GM12878 (cell line): ENCODE measurements at regions not wholly inside any gene's neighbourhood (a gene's known extent, or its start where the extent isn't known, plus 50 kb on each side); places are given as distances from the start of the nearest gene placed in this dataset.

ENCODE experiments used
- ATAC-seq: fragments of 200-7000 bp; cut with Tn5 transposase; 3 replicates; pipeline ENCODE4 v1.9.1; 2020; ENCODE audit warnings: mild to moderate bottlenecking, moderate library complexity
- BruUV-seq: library from RNA; stranded (reverse); fragments of 400-500 nt; replicated peaks from 2 replicates; lab custom pipeline; 2021; lab: Mats Ljungman, UMichigan
- CTCF ChIA-PET: fragments of 300-600 bp; sonication (Branson Sonifier 250); formaldehyde crosslinking; extraction: SDS; loops from one replicate; lab custom pipeline; 2021; ENCODE audit warnings: inconsistent platforms; lab: Yijun Ruan, JAX
- POLR2A ChIA-PET: fragments of 350-600 bp; formaldehyde crosslinking; extraction: SDS; loops from one replicate; lab custom pipeline; 2021; ENCODE audit warnings: inconsistent platforms; lab: Charles Lee
- RAD21 ChIA-PET: fragments of 300-600 bp; sonication (Branson Sonifier 250); formaldehyde crosslinking; loops from one replicate; lab custom pipeline; 2023; ENCODE audit warnings: antibody characterized with exemption; ENCODE audit not compliant: unreplicated experiment; lab: Charles Lee
- SMC1A ChIA-PET: fragments of 300-600 bp; sonication (Branson Sonifier 250); formaldehyde crosslinking; loops from one replicate; lab custom pipeline; 2023; ENCODE audit not compliant: unreplicated experiment, uncharacterized antibody; lab: Charles Lee
- DNase-seq: peaks from one replicate; pipeline ENCODE4 v3.0.0-alpha.2; 2011; ENCODE audit warnings: low read depth, low spot score
- FAIRE-seq: peaks from 3 replicates; lab custom pipeline; 2011; peaks lifted over from hg19 to GRCh38; lab: Jason Lieb, UNC
- H2AFZ ChIP-seq: 2 replicates; pipeline ENCODE4 v1.6.0; 2011; ENCODE audit warnings: low read depth, low read length, control low read depth; ENCODE audit not compliant: control insufficient read depth
- H3K27ac ChIP-seq: 2 replicates; pipeline ENCODE4 v1.5.1; 2011; ENCODE audit warnings: control low read depth; ENCODE audit not compliant: control insufficient read depth, insufficient read depth
- H3K27me3 ChIP-seq, 2 experiments: replicated peaks in 1 of 2; 2 replicates each; pipeline versions ENCODE4 v1.6.0 to v1.6.1; 2011; ENCODE audit warnings: low read length in 1 of 2; ENCODE audit not compliant: control insufficient read depth in 2 of 2, insufficient read depth in 2 of 2
- H3K36me3 ChIP-seq, 2 experiments: 2 replicates each; pipeline ENCODE4 v1.5.1; 2011; ENCODE audit warnings: low read length in 1 of 2; ENCODE audit not compliant: control insufficient read depth in 2 of 2, insufficient read depth in 2 of 2
- H3K4me1 ChIP-seq: 2 replicates; pipeline ENCODE4 v1.6.1; 2011; ENCODE audit warnings: mild to moderate bottlenecking, low read length, moderate library complexity, mixed read lengths; ENCODE audit not compliant: control insufficient read depth, insufficient read depth
- H3K4me2 ChIP-seq: 2 replicates; pipeline ENCODE4 v1.6.0; 2011; ENCODE audit warnings: control low read depth; ENCODE audit not compliant: control insufficient read depth, insufficient read depth
- H3K4me3 ChIP-seq: fragments of 200-600 bp; sonication (generic); 2 replicates; pipeline ENCODE4 v1.5.1; 2016
- H3K79me2 ChIP-seq: 2 replicates; pipeline ENCODE4 v1.6.0; 2011; ENCODE audit warnings: low read length; ENCODE audit not compliant: control insufficient read depth, insufficient read depth
- H3K9ac ChIP-seq: 2 replicates; pipeline ENCODE4 v1.8.0; 2011; ENCODE audit warnings: low read length, control low read depth, mixed read lengths; ENCODE audit not compliant: control insufficient read depth, insufficient read depth
- H3K9me3 ChIP-seq: replicated peaks from 3 replicates; pipeline ENCODE4 v1.5.1; 2011; ENCODE audit warnings: mild to moderate bottlenecking, low read length; ENCODE audit not compliant: control insufficient read depth, insufficient read depth
- H4K20me1 ChIP-seq: 2 replicates; pipeline ENCODE4 v1.6.0; 2011; ENCODE audit not compliant: control insufficient read depth, insufficient read depth
- ATF7 ChIP-seq: fragments of 450-650 bp; IDR thresholded peaks from 2 replicates; pipeline ENCODE4 v1.6.1; 2016; ENCODE audit warnings: low read depth, mild to moderate bottlenecking
- CBX5 ChIP-seq: sonication (generic); IDR thresholded peaks from 2 replicates; pipeline ENCODE4 v1.6.1; 2016; ENCODE audit warnings: low read depth, moderate library complexity, mild to moderate bottlenecking, inconsistent platforms
- KAT2A ChIP-seq: conservative IDR thresholded peaks from 2 replicates; pipeline ENCODE4 v1.6.1; 2011; ENCODE audit warnings: low read depth, low read length; ENCODE audit not compliant: control insufficient read depth
- MEF2A ChIP-seq: IDR thresholded peaks from 2 replicates; pipeline ENCODE4 v1.6.1; 2011; ENCODE audit warnings: low read depth, mild to moderate bottlenecking, low read length, moderate library complexity; ENCODE audit not compliant: insufficient read depth
- MYC ChIP-seq: IDR thresholded peaks from 2 replicates; pipeline ENCODE4 v1.6.1; 2011; ENCODE audit warnings: mild to moderate bottlenecking, low read length, moderate library complexity, inconsistent platforms; ENCODE audit not compliant: insufficient read depth, insufficient replicate concordance, insufficient read length, severe bottlenecking
- RBBP5 ChIP-seq: fragments of 200-600 bp; sonication (generic); conservative IDR thresholded peaks from 2 replicates; pipeline ENCODE4 v1.6.1; 2016
- SIX5 ChIP-seq: IDR thresholded peaks from 2 replicates; pipeline ENCODE4 v1.6.1; 2011; ENCODE audit warnings: mild to moderate bottlenecking, low read depth, low read length, moderate library complexity; ENCODE audit not compliant: severe bottlenecking
- TCF3 ChIP-seq: IDR thresholded peaks from 2 replicates; pipeline ENCODE4 v1.6.1; 2012; ENCODE audit warnings: low read depth, mild to moderate bottlenecking, low read length, borderline replicate concordance; ENCODE audit not compliant: insufficient read depth
- YY1 ChIP-seq: IDR thresholded peaks from 2 replicates; pipeline ENCODE4 v1.6.1; 2011; ENCODE audit warnings: low read depth, mild to moderate bottlenecking, low read length
- WGBS: methylation state at CpG from one replicate; pipeline ENCODE4 v1.1.6; 2016; ENCODE audit warnings: low lambda C conversion rate; ENCODE audit not compliant: insufficient replicate concordance, insufficient coverage; ENCODE audit errors: missing lambda C conversion rate; 5-methylcytosine and 5-hydroxymethylcytosine counted together
- in situ Hi-C: fragments of 300-500 bp; cut with MboI; formaldehyde crosslinking; loops from 9 replicates; pipeline ENCODE4 v1.14.3; 2018; ENCODE audit warnings: mixed read lengths
- intact Hi-C: fragments of 100-400 bp; cut with micrococcal nuclease; formaldehyde crosslinking; loops from one replicate; pipeline ENCODE4 v1.14.2; 2022; ENCODE audit not compliant: unreplicated experiment
- TF ChIP-seq, protein P1 (sequence below): fragments of 150-350 bp; IDR thresholded peaks from 2 replicates; pipeline ENCODE4 v1.6.1; 2016; ENCODE audit warnings: low read depth, low read length
- TF ChIP-seq, protein P2 (sequence below): fragments of 450-650 bp; IDR thresholded peaks from 2 replicates; pipeline ENCODE4 v1.6.1; 2018; ENCODE audit warnings: borderline replicate concordance, mild to moderate bottlenecking; ENCODE audit not compliant: partially characterized antibody

DNA sequence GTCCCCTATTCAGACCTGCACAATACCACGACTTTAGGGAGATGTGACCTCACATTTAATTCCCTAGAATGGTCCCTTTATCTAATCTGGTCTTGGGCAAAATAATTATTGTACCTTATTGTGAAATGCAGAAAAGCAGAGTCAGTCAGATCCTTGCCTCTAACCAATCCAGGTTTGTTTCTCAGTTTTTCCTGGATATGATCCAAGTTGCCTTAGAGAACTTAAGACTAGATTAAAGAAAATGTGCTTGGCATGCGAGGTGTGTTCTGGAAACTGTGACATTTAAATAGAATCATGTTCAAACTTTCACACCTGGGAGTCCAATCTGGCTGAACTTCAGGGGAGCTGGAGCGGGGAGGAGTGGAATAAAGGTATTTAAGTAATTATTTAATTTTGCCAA, 696.2 kb downstream of the DNAH5 start:
- no peak for TF ChIP-seq SIX5
- no peak for TF ChIP-seq MEF2A
- ChIA-PET RAD21 (no interaction called here), POLR2A (no interaction called here), CTCF (interaction anchor here (0.9 kb wide), 1 partner anchor 30 kb away, joined by 3 read pairs; no protein-coding TSS in a partner anchor), SMC1A (interaction anchor here (0.7 kb wide), 1 partner anchor 29 kb away, joined by 4 read pairs; no protein-coding TSS in a partner anchor)
- Histone ChIP-seq H3K27ac (no peak overlapping the region), H4K20me1 (no peaks in the 10 kb centered on the region), H3K4me1 (no peaks in the 10 kb centered on the region), H3K9me3 (no peaks in the 10 kb centered on the region), H3K4me2 (no peak overlapping the region), H3K9ac (no peak overlapping the region), H3K36me3 (no peaks in the 10 kb centered on the region), H2AFZ (no peak overlapping the region), H3K4me3 (no peak overlapping the region), H3K79me2 (no peaks in the 10 kb centered on the region), H3K27me3 (no peaks in the 10 kb centered on the region)
- 9% methylated on average over 3 of the region's 3 CpGs for WGBS
- BruUV-seq: no TSS peak
- ATAC-seq (no peak), DNase-seq (no peak), FAIRE-seq (no peak)
- intact Hi-C loops (no loop called here), in situ Hi-C loops (no loop called here)

DNA sequence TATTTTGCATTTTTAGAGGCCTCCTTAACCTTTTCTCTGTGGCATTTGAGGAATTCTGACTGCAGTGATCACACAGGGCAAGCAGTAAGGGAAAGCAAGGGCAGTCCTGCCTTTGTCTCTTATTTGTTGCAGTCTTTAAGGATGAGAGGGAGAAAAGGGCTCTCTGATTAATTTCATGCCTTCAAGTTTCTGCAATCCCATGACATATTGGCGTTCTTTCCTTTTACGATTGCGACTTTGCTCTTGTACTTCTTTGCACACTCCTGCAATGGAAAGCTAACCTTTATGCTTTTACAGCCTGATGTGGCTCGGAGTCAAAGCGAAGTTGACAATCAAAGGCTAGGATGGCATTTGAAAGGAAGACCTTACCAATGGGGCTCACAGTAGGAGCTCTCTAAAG, 698.4 kb downstream of the DNAH5 start:
- no peaks in the 10 kb centered on the region for H3K79me2 ChIP-seq
- no peaks in the 10 kb centered on the region for H4K20me1 ChIP-seq
- no peak overlapping the region for H3K9ac ChIP-seq
- 44% methylated on average over 5 of the region's 5 CpGs for WGBS
- SMC1A ChIA-PET: interaction anchor here (0.6 kb wide), 1 partner anchor 12 kb away, joined by 3 read pairs; no protein-coding TSS in a partner anchor
- no peak overlapping the region for H3K27ac ChIP-seq
- RAD21 ChIA-PET: no interaction called here
- CTCF ChIA-PET: no interaction called here
- in situ Hi-C loops (no loop called here), intact Hi-C loops (no loop called here)
- H3K4me1 ChIP-seq: no peaks in the 10 kb centered on the region
- FAIRE-seq (no peak), DNase-seq (no peak), ATAC-seq (no peak)
- H3K27me3 ChIP-seq: no peaks in the 10 kb centered on the region
- H3K9me3 ChIP-seq: no peaks in the 10 kb centered on the region
- no TSS peak for BruUV-seq
- POLR2A ChIA-PET: no interaction called here
- no peak overlapping the region for H2AFZ ChIP-seq
- H3K4me2 ChIP-seq: no peak overlapping the region
- H3K36me3 ChIP-seq: no peaks in the 10 kb centered on the region
- H3K4me3 ChIP-seq: no peak overlapping the region
- TF ChIP-seq RBBP5 (no peak), MYC (no peak), ATF7 (no peak), CBX5 (no peak), TCF3 (no peak), KAT2A (no peak), YY1 (no peak)
- TF ChIP-seq, protein P1, sequence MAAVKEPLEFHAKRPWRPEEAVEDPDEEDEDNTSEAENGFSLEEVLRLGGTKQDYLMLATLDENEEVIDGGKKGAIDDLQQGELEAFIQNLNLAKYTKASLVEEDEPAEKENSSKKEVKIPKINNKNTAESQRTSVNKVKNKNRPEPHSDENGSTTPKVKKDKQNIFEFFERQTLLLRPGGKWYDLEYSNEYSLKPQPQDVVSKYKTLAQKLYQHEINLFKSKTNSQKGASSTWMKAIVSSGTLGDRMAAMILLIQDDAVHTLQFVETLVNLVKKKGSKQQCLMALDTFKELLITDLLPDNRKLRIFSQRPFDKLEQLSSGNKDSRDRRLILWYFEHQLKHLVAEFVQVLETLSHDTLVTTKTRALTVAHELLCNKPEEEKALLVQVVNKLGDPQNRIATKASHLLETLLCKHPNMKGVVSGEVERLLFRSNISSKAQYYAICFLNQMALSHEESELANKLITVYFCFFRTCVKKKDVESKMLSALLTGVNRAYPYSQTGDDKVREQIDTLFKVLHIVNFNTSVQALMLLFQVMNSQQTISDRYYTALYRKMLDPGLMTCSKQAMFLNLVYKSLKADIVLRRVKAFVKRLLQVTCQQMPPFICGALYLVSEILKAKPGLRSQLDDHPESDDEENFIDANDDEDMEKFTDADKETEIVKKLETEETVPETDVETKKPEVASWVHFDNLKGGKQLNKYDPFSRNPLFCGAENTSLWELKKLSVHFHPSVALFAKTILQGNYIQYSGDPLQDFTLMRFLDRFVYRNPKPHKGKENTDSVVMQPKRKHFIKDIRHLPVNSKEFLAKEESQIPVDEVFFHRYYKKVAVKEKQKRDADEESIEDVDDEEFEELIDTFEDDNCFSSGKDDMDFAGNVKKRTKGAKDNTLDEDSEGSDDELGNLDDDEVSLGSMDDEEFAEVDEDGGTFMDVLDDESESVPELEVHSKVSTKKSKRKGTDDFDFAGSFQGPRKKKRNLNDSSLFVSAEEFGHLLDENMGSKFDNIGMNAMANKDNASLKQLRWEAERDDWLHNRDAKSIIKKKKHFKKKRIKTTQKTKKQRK: no peak
- TF ChIP-seq, protein P2, sequence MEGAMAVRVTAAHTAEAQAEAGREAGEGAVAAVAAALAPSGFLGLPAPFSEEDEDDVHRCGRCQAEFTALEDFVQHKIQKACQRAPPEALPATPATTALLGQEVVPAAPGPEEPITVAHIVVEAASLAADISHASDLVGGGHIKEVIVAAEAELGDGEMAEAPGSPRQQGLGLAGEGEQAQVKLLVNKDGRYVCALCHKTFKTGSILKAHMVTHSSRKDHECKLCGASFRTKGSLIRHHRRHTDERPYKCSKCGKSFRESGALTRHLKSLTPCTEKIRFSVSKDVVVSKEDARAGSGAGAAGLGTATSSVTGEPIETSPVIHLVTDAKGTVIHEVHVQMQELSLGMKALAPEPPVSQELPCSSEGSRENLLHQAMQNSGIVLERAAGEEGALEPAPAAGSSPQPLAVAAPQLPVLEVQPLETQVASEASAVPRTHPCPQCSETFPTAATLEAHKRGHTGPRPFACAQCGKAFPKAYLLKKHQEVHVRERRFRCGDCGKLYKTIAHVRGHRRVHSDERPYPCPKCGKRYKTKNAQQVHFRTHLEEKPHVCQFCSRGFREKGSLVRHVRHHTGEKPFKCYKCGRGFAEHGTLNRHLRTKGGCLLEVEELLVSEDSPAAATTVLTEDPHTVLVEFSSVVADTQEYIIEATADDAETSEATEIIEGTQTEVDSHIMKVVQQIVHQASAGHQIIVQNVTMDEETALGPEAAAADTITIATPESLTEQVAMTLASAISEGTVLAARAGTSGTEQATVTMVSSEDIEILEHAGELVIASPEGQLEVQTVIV: no peak
